ENCODE measurements at regions not wholly inside any gene's neighbourhood (a gene's known extent, or its start where the extent isn't known, plus 50 kb on each side); places are given as distances from the start of the nearest gene placed in this dataset.

DNA sequence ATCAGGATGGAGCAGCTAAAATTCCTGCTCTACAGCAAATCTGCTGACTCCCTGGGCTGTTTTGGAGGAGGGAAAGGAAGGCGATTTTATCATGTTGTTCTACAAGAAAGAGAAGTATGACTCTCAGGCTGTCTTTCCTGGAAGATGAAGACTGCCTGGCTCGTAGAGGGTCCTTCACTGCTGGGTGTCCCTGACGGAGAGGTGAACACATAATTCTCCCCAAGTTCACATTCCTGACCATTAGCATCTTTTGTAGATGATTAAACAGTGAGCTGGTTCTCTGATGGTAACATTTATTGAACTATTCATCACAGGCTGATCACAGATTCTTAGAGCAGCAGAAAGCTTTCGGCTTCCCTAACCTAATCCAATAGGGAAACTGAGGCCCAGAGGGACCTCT, 212.4 kb upstream of the GLRA1 start:
- TF ChIP-seq POLR2AphosphoS5 (IDR thresholded peaks at IDR 0.05; ENCODE audit: low read depth, low read length) = no peak
- no peak for TF ChIP-seq TAF1 (IDR thresholded peaks at IDR 0.05; ENCODE audit: low read depth, low read length)
- TF ChIP-seq POLR2A (IDR thresholded peaks at IDR 0.05; ENCODE audit: low read depth, low read length) = no peak
